WTC11 (cell line): ENCODE measurements at regions not wholly inside any gene's neighbourhood (a gene's known extent, or its start where the extent isn't known, plus 50 kb on each side); places are given as distances from the start of the nearest gene placed in this dataset.

Experiments used
- ATAC-seq: fragments of 200-7000 bp; cut with Tn5 transposase; 2 replicates; pipeline ENCODE4 v1.10.0; 2021; ENCODE audit warnings: mild to moderate bottlenecking, moderate library complexity
- CTCF ChIA-PET: fragments of 300-600 bp; sonication (Branson Sonifier 250); formaldehyde crosslinking; loops from one replicate; lab custom pipeline; 2021; ENCODE audit warnings: antibody characterized with exemption; lab: Charles Lee
- POLR2A ChIA-PET: fragments of 350-600 bp; sonication (Branson Sonifier 250); formaldehyde crosslinking; loops from one replicate; lab custom pipeline; 2021; ENCODE audit warnings: antibody characterized with exemption; lab: Charles Lee
- DNase-seq: peaks from one replicate; pipeline ENCODE4 v3.0.0; 2021; ENCODE audit warnings: low spot score
- H3K27ac Mint-ChIP-seq: 2 replicates; pipeline ENCODE4 v1.8.0; 2021; ENCODE audit warnings: mixed read lengths
- H3K27me3 Mint-ChIP-seq: 2 replicates; pipeline ENCODE4 v1.8.0; 2021; ENCODE audit warnings: low read depth, mild to moderate bottlenecking, moderate library complexity, mixed read lengths
- H3K36me3 Mint-ChIP-seq: 2 replicates; pipeline ENCODE4 v1.8.0; 2021; ENCODE audit warnings: mixed read lengths
- H3K4me1 Mint-ChIP-seq: 2 replicates; pipeline ENCODE4 v1.8.0; 2022; ENCODE audit warnings: mixed read lengths
- H3K4me3 Mint-ChIP-seq: 2 replicates; pipeline ENCODE4 v1.8.0; 2021; ENCODE audit warnings: mild to moderate bottlenecking, moderate library complexity, mixed read lengths
- H3K9me3 Mint-ChIP-seq: 2 replicates; pipeline ENCODE4 v1.8.0; 2021; ENCODE audit warnings: mixed read lengths
- FOXJ3 ChIP-seq: sonication (generic); formaldehyde crosslinking; IDR thresholded peaks from 2 replicates; pipeline ENCODE4 v1.9.0; 2021; ENCODE audit warnings: missing genetic modification reagents, mild to moderate bottlenecking, borderline replicate concordance
- IRF2 ChIP-seq: sonication (generic); formaldehyde crosslinking; IDR thresholded peaks from 2 replicates; pipeline ENCODE4 v1.8.0; 2022; ENCODE audit warnings: low read depth, missing genetic modification reagents, borderline replicate concordance
- JAZF1 ChIP-seq: fragments of 250-450 bp; sonication (Bioruptor Pico); IDR thresholded peaks from 2 replicates; pipeline ENCODE4 v1.9.0; 2021; ENCODE audit warnings: moderate library complexity, mild to moderate bottlenecking, inconsistent platforms
- MXD4 ChIP-seq: fragments of 250-450 bp; sonication (Bioruptor Pico); IDR thresholded peaks from 2 replicates; pipeline ENCODE4 v1.8.0; 2021; ENCODE audit warnings: mild to moderate bottlenecking, moderate library complexity, borderline replicate concordance
- NR1H2 ChIP-seq: sonication (generic); formaldehyde crosslinking; IDR thresholded peaks from 2 replicates; pipeline ENCODE4 v1.9.0; 2021; ENCODE audit warnings: mild to moderate bottlenecking, moderate library complexity, missing genetic modification reagents
- NR3C1 ChIP-seq: sonication (generic); formaldehyde crosslinking; conservative IDR thresholded peaks from 2 replicates; pipeline ENCODE4 v1.8.1; 2023; ENCODE audit warnings: low read depth, mild to moderate bottlenecking, missing genetic modification reagents
- SMAD3 ChIP-seq: sonication (generic); formaldehyde crosslinking; IDR thresholded peaks from 2 replicates; pipeline ENCODE4 v1.8.0; 2022; ENCODE audit warnings: missing genetic modification reagents, mild to moderate bottlenecking, borderline replicate concordance
- SP1 ChIP-seq: sonication (generic); formaldehyde crosslinking; conservative IDR thresholded peaks from 2 replicates; pipeline ENCODE4 v1.8.1; 2022; ENCODE audit warnings: missing genetic modification reagents
- TEAD1 ChIP-seq: sonication (generic); formaldehyde crosslinking; IDR thresholded peaks from 2 replicates; pipeline ENCODE4 v1.8.0; 2022; ENCODE audit warnings: mild to moderate bottlenecking, missing genetic modification reagents
- ZBTB21 ChIP-seq: sonication (generic); formaldehyde crosslinking; IDR thresholded peaks from 2 replicates; pipeline ENCODE4 v1.8.1; 2023; ENCODE audit warnings: mild to moderate bottlenecking, missing genetic modification reagents, borderline replicate concordance
- ZNF219 ChIP-seq: sonication (generic); formaldehyde crosslinking; IDR thresholded peaks from 2 replicates; pipeline ENCODE4 v1.8.0; 2023; ENCODE audit warnings: missing genetic modification reagents, mild to moderate bottlenecking, borderline replicate concordance
- ZNF263 ChIP-seq: sonication (generic); formaldehyde crosslinking; IDR thresholded peaks from 2 replicates; pipeline ENCODE4 v1.8.1; 2022; ENCODE audit warnings: low read depth, mild to moderate bottlenecking, moderate library complexity, missing genetic modification reagents
- ZNF281 ChIP-seq: sonication (generic); formaldehyde crosslinking; IDR thresholded peaks from 2 replicates; pipeline ENCODE4 v1.8.0; 2023; ENCODE audit warnings: mild to moderate bottlenecking, missing genetic modification reagents
- TF ChIP-seq, protein P1 (sequence below): sonication (generic); formaldehyde crosslinking; IDR thresholded peaks from 2 replicates; pipeline ENCODE4 v1.8.1; 2022; ENCODE audit warnings: low read depth, mild to moderate bottlenecking, moderate library complexity, missing genetic modification reagents, borderline replicate concordance
- TF ChIP-seq, protein P2 (sequence below): fragments of 250-450 bp; sonication (Bioruptor Pico); IDR thresholded peaks from 2 replicates; pipeline ENCODE4 v1.9.0; 2021; ENCODE audit warnings: mild to moderate bottlenecking, borderline replicate concordance

DNA sequence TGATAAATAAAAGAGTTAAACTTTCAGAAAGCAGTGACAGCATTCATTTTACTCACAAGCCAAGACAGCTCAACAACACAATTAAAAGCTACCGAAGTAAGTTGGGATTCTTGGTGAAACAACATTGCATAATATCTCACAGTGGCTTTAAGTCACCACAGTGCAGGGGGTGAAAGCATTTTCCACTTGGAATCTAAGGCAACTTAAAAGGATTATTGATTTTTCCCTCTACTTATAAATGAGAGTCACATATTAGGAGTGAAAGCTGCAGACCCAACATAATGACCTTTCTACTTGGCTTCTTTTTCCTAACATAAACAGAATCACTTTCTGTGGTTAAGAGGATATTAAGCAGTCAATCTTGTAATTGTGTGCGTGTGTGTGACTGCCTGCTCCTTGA lies 536.6 kb upstream of the CXADR start (continued):
- TF ChIP-seq ZNF281 (CRISPR knock-in tag) (no peak), SP1 (no peak), JAZF1 (no peak), ZBTB21 (no peak), FOXJ3 (CRISPR knock-in tag) (no peak)

- peaks cover 4% of the 10 kb centered on the region; the same call in 1 of the 2 replicates for H3K9me3 Mint-ChIP-seq
- POLR2A ChIA-PET, result no interaction called here
- no peaks in the 10 kb centered on the region for H3K27me3 Mint-ChIP-seq
- no peak overlapping the region for H3K27ac Mint-ChIP-seq
- no peak overlapping the region for H3K4me3 Mint-ChIP-seq
- CTCF ChIA-PET, result interaction anchor here (0.5 kb wide), 2 partner anchors 422 to 1299 kb away, joined by 3 to 4 read pairs; no protein-coding TSS in a partner anchor
- no peak for ATAC-seq
- no peaks in the 10 kb centered on the region for H3K36me3 Mint-ChIP-seq
- TF ChIP-seq IRF2 (CRISPR knock-in tag) (no peak), MXD4 (CRISPR knock-in tag) (no peak), TEAD1 (CRISPR knock-in tag) (no peak), ZNF263 (no peak), NR1H2 (CRISPR knock-in tag) (no peak), ZNF219 (CRISPR knock-in tag) (no peak)
- TF ChIP-seq, protein P1, sequence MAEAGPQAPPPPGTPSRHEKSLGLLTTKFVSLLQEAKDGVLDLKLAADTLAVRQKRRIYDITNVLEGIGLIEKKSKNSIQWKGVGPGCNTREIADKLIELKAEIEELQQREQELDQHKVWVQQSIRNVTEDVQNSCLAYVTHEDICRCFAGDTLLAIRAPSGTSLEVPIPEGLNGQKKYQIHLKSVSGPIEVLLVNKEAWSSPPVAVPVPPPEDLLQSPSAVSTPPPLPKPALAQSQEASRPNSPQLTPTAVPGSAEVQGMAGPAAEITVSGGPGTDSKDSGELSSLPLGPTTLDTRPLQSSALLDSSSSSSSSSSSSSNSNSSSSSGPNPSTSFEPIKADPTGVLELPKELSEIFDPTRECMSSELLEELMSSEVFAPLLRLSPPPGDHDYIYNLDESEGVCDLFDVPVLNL (CRISPR knock-in tag), result no peak
- H3K4me1 Mint-ChIP-seq, result peaks cover 23% of the 10 kb centered on the region
- DNase-seq, result no peak
Measured at GRCh38 chr21:16978309-16978895, 534.4 kb upstream of the CXADR start.

GRCh38 chr21:16979574-16979973 lies 533.3 kb upstream of the CXADR start:
- no peak for ATAC-seq
- H3K9me3 Mint-ChIP-seq, result peaks cover 4% of the 10 kb centered on the region; the same call in 1 of the 2 replicates
- TF ChIP-seq SMAD3 (CRISPR knock-in tag), result no peak
- TF ChIP-seq NR3C1 (CRISPR knock-in tag), result no peak
- TF ChIP-seq ZNF281 (CRISPR knock-in tag), result no peak
- TF ChIP-seq, protein P2, sequence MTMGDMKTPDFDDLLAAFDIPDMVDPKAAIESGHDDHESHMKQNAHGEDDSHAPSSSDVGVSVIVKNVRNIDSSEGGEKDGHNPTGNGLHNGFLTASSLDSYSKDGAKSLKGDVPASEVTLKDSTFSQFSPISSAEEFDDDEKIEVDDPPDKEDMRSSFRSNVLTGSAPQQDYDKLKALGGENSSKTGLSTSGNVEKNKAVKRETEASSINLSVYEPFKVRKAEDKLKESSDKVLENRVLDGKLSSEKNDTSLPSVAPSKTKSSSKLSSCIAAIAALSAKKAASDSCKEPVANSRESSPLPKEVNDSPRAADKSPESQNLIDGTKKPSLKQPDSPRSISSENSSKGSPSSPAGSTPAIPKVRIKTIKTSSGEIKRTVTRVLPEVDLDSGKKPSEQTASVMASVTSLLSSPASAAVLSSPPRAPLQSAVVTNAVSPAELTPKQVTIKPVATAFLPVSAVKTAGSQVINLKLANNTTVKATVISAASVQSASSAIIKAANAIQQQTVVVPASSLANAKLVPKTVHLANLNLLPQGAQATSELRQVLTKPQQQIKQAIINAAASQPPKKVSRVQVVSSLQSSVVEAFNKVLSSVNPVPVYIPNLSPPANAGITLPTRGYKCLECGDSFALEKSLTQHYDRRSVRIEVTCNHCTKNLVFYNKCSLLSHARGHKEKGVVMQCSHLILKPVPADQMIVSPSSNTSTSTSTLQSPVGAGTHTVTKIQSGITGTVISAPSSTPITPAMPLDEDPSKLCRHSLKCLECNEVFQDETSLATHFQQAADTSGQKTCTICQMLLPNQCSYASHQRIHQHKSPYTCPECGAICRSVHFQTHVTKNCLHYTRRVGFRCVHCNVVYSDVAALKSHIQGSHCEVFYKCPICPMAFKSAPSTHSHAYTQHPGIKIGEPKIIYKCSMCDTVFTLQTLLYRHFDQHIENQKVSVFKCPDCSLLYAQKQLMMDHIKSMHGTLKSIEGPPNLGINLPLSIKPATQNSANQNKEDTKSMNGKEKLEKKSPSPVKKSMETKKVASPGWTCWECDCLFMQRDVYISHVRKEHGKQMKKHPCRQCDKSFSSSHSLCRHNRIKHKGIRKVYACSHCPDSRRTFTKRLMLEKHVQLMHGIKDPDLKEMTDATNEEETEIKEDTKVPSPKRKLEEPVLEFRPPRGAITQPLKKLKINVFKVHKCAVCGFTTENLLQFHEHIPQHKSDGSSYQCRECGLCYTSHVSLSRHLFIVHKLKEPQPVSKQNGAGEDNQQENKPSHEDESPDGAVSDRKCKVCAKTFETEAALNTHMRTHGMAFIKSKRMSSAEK (CRISPR knock-in tag), result no peak
- H3K27ac Mint-ChIP-seq, result no peak overlapping the region
- peaks cover 21% of the 10 kb centered on the region for H3K4me1 Mint-ChIP-seq
- H3K27me3 Mint-ChIP-seq, result no peaks in the 10 kb centered on the region
- ChIA-PET POLR2A (no interaction called here), CTCF (no interaction called here)
- H3K4me3 Mint-ChIP-seq, result no peak overlapping the region
- DNase-seq, result no peak
- no peaks in the 10 kb centered on the region for H3K36me3 Mint-ChIP-seq
